Mesenchymal stem cell (in vitro differentiated cells and primary cell): ENCODE measurements at regions not wholly inside any gene's neighbourhood (a gene's known extent, or its start where the extent isn't known, plus 50 kb on each side); places are given as distances from the start of the nearest gene placed in this dataset.

Source experiments
- DNase-seq: peaks from one replicate; pipeline ENCODE4 v3.0.0-alpha.2; 2013
- H2AFZ ChIP-seq: one replicate; pipeline ENCODE4 v1.6.1; 2013; ENCODE audit warnings: low read depth, mild to moderate bottlenecking, control low read depth, inconsistent platforms, low read length, moderate library complexity
- H2AK5ac ChIP-seq: 2 replicates; pipeline ENCODE4 v1.6.1; 2013; ENCODE audit warnings: low read length, moderate library complexity, mild to moderate bottlenecking, inconsistent platforms; ENCODE audit not compliant: severe bottlenecking
- H2BK120ac ChIP-seq: one replicate; pipeline ENCODE4 v1.6.1; 2013; ENCODE audit warnings: low read depth, mild to moderate bottlenecking, inconsistent platforms, low read length, moderate library complexity
- H2BK12ac ChIP-seq, 2 experiments: one replicate each; pipeline ENCODE4 v1.6.1; 2013; ENCODE audit warnings: inconsistent platforms in 2 of 2, low read length in 2 of 2, mild to moderate bottlenecking in 2 of 2, moderate library complexity in 2 of 2, control low read depth in 1 of 2
- H2BK15ac ChIP-seq: one replicate; pipeline ENCODE4 v1.6.1; 2013; ENCODE audit warnings: mild to moderate bottlenecking, low read depth, inconsistent platforms; ENCODE audit not compliant: poor library complexity, severe bottlenecking
- H2BK5ac ChIP-seq: 2 replicates; pipeline ENCODE4 v1.6.1; 2013; ENCODE audit warnings: low read depth, mild to moderate bottlenecking, low read length, control low read depth, inconsistent platforms; ENCODE audit not compliant: poor library complexity, severe bottlenecking
- H3K14ac ChIP-seq, 2 experiments: one replicate each; pipeline ENCODE4 v1.6.1; 2013; ENCODE audit warnings: inconsistent platforms in 2 of 2, low read length in 2 of 2, control low read depth in 1 of 2, mild to moderate bottlenecking in 1 of 2, moderate library complexity in 1 of 2
- H3K18ac ChIP-seq, 2 experiments: one replicate each; pipeline ENCODE4 v1.6.1; 2013; ENCODE audit warnings: inconsistent platforms in 2 of 2, low read length in 2 of 2, control low read depth in 1 of 2, low read depth in 1 of 2, mild to moderate bottlenecking in 1 of 2
- H3K23ac ChIP-seq, 2 experiments: one replicate each; pipeline ENCODE4 v1.6.1; 2013; ENCODE audit warnings: inconsistent platforms in 2 of 2, low read length in 2 of 2, mild to moderate bottlenecking in 2 of 2, moderate library complexity in 2 of 2, control low read depth in 1 of 2
- H3K27ac ChIP-seq: 2 replicates; pipeline ENCODE4 v1.5.1; 2013; ENCODE audit warnings: mild to moderate bottlenecking, moderate library complexity, low read length, control low read depth, inconsistent platforms; ENCODE audit not compliant: poor library complexity, severe bottlenecking
- H3K27me3 ChIP-seq, 2 experiments: 2 replicates each; pipeline versions ENCODE4 v1.6.1 to v1.7.0; 2013; ENCODE audit warnings: low read length in 2 of 2, mild to moderate bottlenecking in 2 of 2, moderate library complexity in 2 of 2, control low read depth in 1 of 2, inconsistent platforms in 1 of 2; ENCODE audit not compliant: control insufficient read depth in 1 of 2, insufficient read depth in 1 of 2
- H3K36me3 ChIP-seq, 2 experiments: 2 replicates each; pipeline versions ENCODE4 v1.6.1 to v1.7.0; 2013; ENCODE audit warnings: low read length in 2 of 2, control low read depth in 1 of 2, inconsistent platforms in 1 of 2, low read depth in 1 of 2, mild to moderate bottlenecking in 1 of 2; ENCODE audit not compliant: insufficient read depth in 2 of 2, control insufficient read depth in 1 of 2
- H3K4ac ChIP-seq, 2 experiments: one replicate each; pipeline ENCODE4 v1.6.1; 2013; ENCODE audit warnings: inconsistent platforms in 2 of 2, low read length in 2 of 2, mild to moderate bottlenecking in 2 of 2, moderate library complexity in 2 of 2, control low read depth in 1 of 2, low read depth in 1 of 2
- H3K4me1 ChIP-seq: 2 replicates; pipeline ENCODE4 v1.6.1; 2013; ENCODE audit warnings: low read depth, low read length, control low read depth; ENCODE audit not compliant: control insufficient read depth, insufficient read depth
- H3K4me2 ChIP-seq: 2 replicates; pipeline ENCODE4 v1.6.1; 2013; ENCODE audit warnings: low read length, mild to moderate bottlenecking, inconsistent platforms; ENCODE audit not compliant: poor library complexity, severe bottlenecking
- H3K4me3 ChIP-seq, 2 experiments: 2 replicates each; pipeline versions ENCODE4 v1.5.1 to v1.7.0; 2013; ENCODE audit warnings: low read length in 2 of 2, mild to moderate bottlenecking in 2 of 2, control low read depth in 1 of 2, low read depth in 1 of 2; ENCODE audit not compliant: insufficient read depth in 1 of 2
- H3K79me1 ChIP-seq: replicated peaks from 2 replicates; pipeline ENCODE4 v1.6.1; 2013; ENCODE audit warnings: mild to moderate bottlenecking, control low read depth, low read length, inconsistent platforms; ENCODE audit not compliant: poor library complexity, severe bottlenecking
- H3K9ac ChIP-seq: 2 replicates; pipeline ENCODE4 v1.7.0; 2013; ENCODE audit warnings: mild to moderate bottlenecking, low read length, moderate library complexity
- H3K9me3 ChIP-seq: 2 replicates; pipeline ENCODE4 v1.7.0; 2013; ENCODE audit warnings: mild to moderate bottlenecking, low read length; ENCODE audit not compliant: control insufficient read depth
- H4K8ac ChIP-seq: one replicate; pipeline ENCODE4 v1.6.1; 2013; ENCODE audit warnings: inconsistent platforms, mild to moderate bottlenecking, low read length, moderate library complexity
- H4K91ac ChIP-seq: one replicate; pipeline ENCODE4 v1.6.1; 2013; ENCODE audit warnings: mild to moderate bottlenecking, low read length, inconsistent platforms
- WGBS: methylation state at CpG from one replicate; pipeline ENCODE4 v1.1.7; 2013; ENCODE audit warnings: mixed read lengths; 5-methylcytosine and 5-hydroxymethylcytosine counted together

DNA sequence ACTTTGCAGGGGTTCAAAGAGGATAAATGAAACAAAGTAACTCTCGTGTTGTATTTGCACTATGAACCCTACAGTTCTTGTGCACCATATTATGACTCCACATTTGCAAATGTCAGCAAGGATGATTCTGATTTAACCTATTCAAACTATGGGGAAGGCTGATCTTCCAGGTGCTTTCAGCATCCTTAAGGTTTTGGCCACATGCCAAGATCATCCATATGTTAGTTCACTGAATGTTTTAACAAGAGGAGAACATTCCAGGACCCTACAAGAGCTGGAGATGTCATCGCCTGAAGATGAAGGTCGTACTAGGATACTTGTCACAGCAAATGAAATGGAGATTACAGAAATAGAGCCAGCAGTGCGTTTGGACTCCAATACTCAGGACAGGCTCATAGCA is 114.2 kb downstream of the DHRS2 start:
- no peak overlapping the region for H4K91ac ChIP-seq
- no peak overlapping the region for H3K4me3 ChIP-seq
- no peak overlapping the region for H2BK15ac ChIP-seq
- peaks cover 0 to 12% of the 10 kb centered on the region in 2 experiments for H3K27me3 ChIP-seq
- H2AK5ac ChIP-seq, result no peak overlapping the region
- H3K4me1 ChIP-seq, result no peaks in the 10 kb centered on the region
- no peak for DNase-seq
- H3K79me1 ChIP-seq, result no peaks in the 10 kb centered on the region
- no peak overlapping the region for H4K8ac ChIP-seq
- H3K4me2 ChIP-seq, result no peak overlapping the region
- H3K4ac ChIP-seq, result no peak overlapping the region
- no peak overlapping the region for H2AFZ ChIP-seq
- no peak overlapping the region for H3K18ac ChIP-seq
- 52% methylated on average over 4 of the region's 4 CpGs for WGBS
- H3K9ac ChIP-seq, result no peak overlapping the region
- no peak overlapping the region for H3K14ac ChIP-seq
- H3K23ac ChIP-seq, result no peak overlapping the region
- H2BK5ac ChIP-seq, result no peak overlapping the region
- no peak overlapping the region for H2BK12ac ChIP-seq
- no peaks in the 10 kb centered on the region for H3K36me3 ChIP-seq
- H2BK120ac ChIP-seq, result no peak overlapping the region
- H3K27ac ChIP-seq, result no peak overlapping the region
- no peaks in the 10 kb centered on the region for H3K9me3 ChIP-seq

DNA sequence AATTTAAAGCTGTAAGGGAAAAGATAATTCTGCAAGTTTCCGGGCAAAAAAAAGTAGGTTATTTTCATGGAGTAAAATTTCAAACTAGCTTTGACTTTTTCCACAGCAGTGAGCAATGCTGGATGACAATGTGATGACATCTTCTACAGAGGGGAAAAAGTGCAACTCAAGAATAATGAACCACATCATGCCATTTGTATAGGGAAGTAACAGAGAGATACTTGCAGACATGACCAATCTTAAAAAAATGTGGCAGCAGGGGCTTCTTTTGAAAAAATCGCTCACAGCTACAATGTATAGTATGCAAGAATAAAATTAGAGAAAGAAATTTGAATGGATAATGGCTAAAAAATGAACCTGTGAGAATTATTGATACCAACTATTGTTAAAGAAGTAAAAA is 115.5 kb downstream of the DHRS2 start:
- no peaks in the 10 kb centered on the region for H3K9me3 ChIP-seq
- no peaks in the 10 kb centered on the region for H3K4me1 ChIP-seq
- no peaks in the 10 kb centered on the region for H3K79me1 ChIP-seq
- no peak overlapping the region for H3K14ac ChIP-seq
- DNase-seq, result no peak
- H3K23ac ChIP-seq, result no peak overlapping the region
- no peak overlapping the region for H2AK5ac ChIP-seq
- H2BK5ac ChIP-seq, result no peak overlapping the region
- no peak overlapping the region for H4K91ac ChIP-seq
- H2BK15ac ChIP-seq, result no peak overlapping the region
- H3K27me3 ChIP-seq, result peaks cover 0 to 15% of the 10 kb centered on the region in 2 experiments
- WGBS, result 60% methylated on average over 2 of the region's 2 CpGs
- H3K27ac ChIP-seq, result no peak overlapping the region
- no peak overlapping the region for H3K18ac ChIP-seq
- H2BK120ac ChIP-seq, result no peak overlapping the region
- no peak overlapping the region for H3K4me2 ChIP-seq
- no peak overlapping the region for H2AFZ ChIP-seq
- H3K4me3 ChIP-seq, result no peak overlapping the region
- no peak overlapping the region for H3K4ac ChIP-seq
- H3K9ac ChIP-seq, result no peak overlapping the region
- H2BK12ac ChIP-seq, result no peak overlapping the region
- H4K8ac ChIP-seq, result no peak overlapping the region
- no peaks in the 10 kb centered on the region for H3K36me3 ChIP-seq

DNA sequence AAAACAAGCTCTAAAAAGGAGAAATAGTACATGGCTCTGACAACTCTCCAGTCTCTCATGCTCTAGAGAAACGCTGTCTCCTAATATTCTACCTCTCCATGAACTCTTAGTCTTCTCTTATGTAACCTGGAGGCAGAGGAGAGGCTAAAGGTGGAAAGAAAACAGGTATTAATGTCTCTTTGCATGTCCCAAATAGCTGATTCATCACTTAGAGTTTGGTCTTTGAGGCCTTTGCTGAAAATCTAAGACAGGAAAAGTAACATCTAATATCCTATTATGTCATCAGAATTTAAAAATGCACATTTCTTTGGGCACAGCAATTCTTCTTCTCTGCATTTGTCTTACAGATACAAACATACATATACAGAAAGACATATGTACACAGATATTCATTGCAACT is 127.2 kb downstream of the DHRS2 start:
- no peaks in the 10 kb centered on the region for H3K4me1 ChIP-seq
- H2AK5ac ChIP-seq, result no peak overlapping the region
- no peak overlapping the region for H2AFZ ChIP-seq
- H3K36me3 ChIP-seq, result no peaks in the 10 kb centered on the region
- no peaks in the 10 kb centered on the region for H3K79me1 ChIP-seq
- no peak overlapping the region for H3K4ac ChIP-seq
- no peak overlapping the region for H2BK5ac ChIP-seq
- no peak for DNase-seq
- no peak overlapping the region for H3K4me2 ChIP-seq
- no peaks in the 10 kb centered on the region for H3K9me3 ChIP-seq
- no peak overlapping the region for H3K18ac ChIP-seq
- no peak overlapping the region for H3K14ac ChIP-seq
- no peak overlapping the region for H2BK15ac ChIP-seq
- no peak overlapping the region for H4K8ac ChIP-seq
- H3K27me3 ChIP-seq, result peaks cover 0 to 4% of the 10 kb centered on the region in 2 experiments
- H3K4me3 ChIP-seq, result no peak overlapping the region
- H3K9ac ChIP-seq, result no peak overlapping the region
- H3K23ac ChIP-seq, result no peak overlapping the region
- no peak overlapping the region for H2BK12ac ChIP-seq
- no peak overlapping the region for H3K27ac ChIP-seq
- no CpG with 5 or more reads among the region's 1 CpG for WGBS
- H4K91ac ChIP-seq, result no peak overlapping the region
- no peak overlapping the region for H2BK120ac ChIP-seq

DNA sequence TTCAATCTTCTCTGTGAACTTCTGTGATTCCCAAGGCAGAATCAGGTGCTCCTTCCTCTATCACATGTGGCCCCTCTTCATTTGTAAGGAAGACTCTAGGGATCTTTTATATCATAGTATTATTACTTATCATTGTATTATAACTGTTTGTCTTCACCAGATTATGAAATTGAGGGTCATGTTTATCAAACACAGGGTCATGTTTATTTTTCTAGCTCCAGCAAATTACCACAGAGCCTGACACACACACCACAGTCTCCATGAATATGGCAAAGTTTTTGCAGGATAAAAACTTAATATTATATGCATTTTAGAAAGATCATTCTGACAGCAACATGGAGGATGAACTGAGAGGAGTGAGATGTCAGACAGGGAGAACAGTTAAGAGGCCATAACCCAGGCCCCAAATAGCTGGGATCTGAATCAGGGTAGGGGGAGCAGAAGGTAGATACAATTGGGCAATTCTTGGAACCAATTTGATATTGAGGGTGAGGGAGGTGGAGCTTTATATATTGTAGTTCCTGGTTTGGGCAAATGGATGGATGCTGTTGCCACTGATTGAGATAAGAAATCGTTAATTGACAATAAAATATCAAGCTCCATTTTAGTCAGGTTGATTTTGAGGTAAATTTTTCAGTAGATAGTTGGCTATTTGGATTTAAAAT is 130.7 kb downstream of the DHRS2 start:
- Histone ChIP-seq H3K4me1 (no peaks in the 10 kb centered on the region), H4K8ac (no peak overlapping the region), H3K18ac (no peak overlapping the region), H3K27ac (no peak overlapping the region), H2BK12ac (no peak overlapping the region), H2AFZ (no peak overlapping the region), H3K36me3 (no peaks in the 10 kb centered on the region), H3K9me3 (no peaks in the 10 kb centered on the region), H3K79me1 (no peaks in the 10 kb centered on the region), H2AK5ac (no peak overlapping the region), H3K4ac (no peak overlapping the region), H3K4me3 (no peak overlapping the region), H3K4me2 (no peak overlapping the region), H3K9ac (no peak overlapping the region), H2BK120ac (no peak overlapping the region), H4K91ac (no peak overlapping the region), H2BK5ac (no peak overlapping the region), H3K23ac (no peak overlapping the region), H2BK15ac (no peak overlapping the region), H3K27me3 (peaks cover 0 to 9% of the 10 kb centered on the region in 2 experiments), H3K14ac (no peak overlapping the region)
- no peak for DNase-seq
- no CpG with 5 or more reads among the region's 1 CpG for WGBS
